ENCODE measurements at regions not wholly inside any gene's neighbourhood (a gene's known extent, or its start where the extent isn't known, plus 50 kb on each side); places are given as distances from the start of the nearest gene placed in this dataset.

GRCh38 chr5:34576891-34577666 lies 79.0 kb upstream of the RAI14 start (continued):
- TF ChIP-seq, protein P1, sequence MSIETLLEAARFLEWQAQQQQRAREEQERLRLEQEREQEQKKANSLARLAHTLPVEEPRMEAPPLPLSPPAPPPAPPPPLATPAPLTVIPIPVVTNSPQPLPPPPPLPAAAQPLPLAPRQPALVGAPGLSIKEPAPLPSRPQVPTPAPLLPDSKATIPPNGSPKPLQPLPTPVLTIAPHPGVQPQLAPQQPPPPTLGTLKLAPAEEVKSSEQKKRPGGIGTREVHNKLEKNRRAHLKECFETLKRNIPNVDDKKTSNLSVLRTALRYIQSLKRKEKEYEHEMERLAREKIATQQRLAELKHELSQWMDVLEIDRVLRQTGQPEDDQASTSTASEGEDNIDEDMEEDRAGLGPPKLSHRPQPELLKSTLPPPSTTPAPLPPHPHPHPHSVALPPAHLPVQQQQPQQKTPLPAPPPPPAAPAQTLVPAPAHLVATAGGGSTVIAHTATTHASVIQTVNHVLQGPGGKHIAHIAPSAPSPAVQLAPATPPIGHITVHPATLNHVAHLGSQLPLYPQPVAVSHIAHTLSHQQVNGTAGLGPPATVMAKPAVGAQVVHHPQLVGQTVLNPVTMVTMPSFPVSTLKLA (conservative IDR thresholded peaks at IDR 0.05): no peak
- no peak for TF ChIP-seq RBBP5 (IDR thresholded peaks at IDR 0.05; ENCODE audit: borderline replicate concordance, insufficient read depth, low read length, poor library complexity, severe bottlenecking)
- no peak for TF ChIP-seq ATF7 (IDR thresholded peaks at IDR 0.05)
- TF ChIP-seq MEF2D (tag; conservative IDR thresholded peaks at IDR 0.05; ENCODE audit: low read depth): peak; percentile 33; the same call in 1 of the 2 replicates
- peak in 1 of 2 experiments; percentile 42; a peak in 1 of 4 replicates for TF ChIP-seq TRIM24 (IDR thresholded peaks at IDR 0.05)
- no peak for TF ChIP-seq ZNF143 (CRISPR knock-in tag; IDR thresholded peaks at IDR 0.05)
- TF ChIP-seq, protein P2, sequence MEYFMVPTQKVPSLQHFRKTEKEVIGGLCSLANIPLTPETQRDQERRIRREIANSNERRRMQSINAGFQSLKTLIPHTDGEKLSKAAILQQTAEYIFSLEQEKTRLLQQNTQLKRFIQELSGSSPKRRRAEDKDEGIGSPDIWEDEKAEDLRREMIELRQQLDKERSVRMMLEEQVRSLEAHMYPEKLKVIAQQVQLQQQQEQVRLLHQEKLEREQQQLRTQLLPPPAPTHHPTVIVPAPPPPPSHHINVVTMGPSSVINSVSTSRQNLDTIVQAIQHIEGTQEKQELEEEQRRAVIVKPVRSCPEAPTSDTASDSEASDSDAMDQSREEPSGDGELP (CRISPR knock-in tag; IDR thresholded peaks at IDR 0.05; ENCODE audit: borderline replicate concordance): peak; percentile 73
- TF ChIP-seq LARP7 (IDR thresholded peaks at IDR 0.05): no peak
- TF ChIP-seq KDM1A (IDR thresholded peaks at IDR 0.05): peak; percentile 53 to 68
- TF ChIP-seq ZNF764 (CRISPR knock-in tag; IDR thresholded peaks at IDR 0.05; ENCODE audit: low read depth): no peak
- TF ChIP-seq KLF16 (IDR thresholded peaks at IDR 0.05): peak; percentile 30; the same call in 1 of the 2 replicates

All from K562 (cell line).